ENCODE measurements at regions not wholly inside any gene's neighbourhood (a gene's known extent, or its start where the extent isn't known, plus 50 kb on each side); places are given as distances from the start of the nearest gene placed in this dataset.

- H4K20me1 ChIP-seq (ENCODE audit: insufficient read depth, low read length) = no peaks in the 10 kb centered on the region
- ATAC-seq (ENCODE audit: insufficient read depth, low read depth) = no peak
- no peaks in the 10 kb centered on the region for H3K27me3 ChIP-seq (ENCODE audit: insufficient read depth, low read length, poor library complexity)
- no peaks in the 10 kb centered on the region for H3K4me1 ChIP-seq (ENCODE audit: insufficient read depth, low read length)
- no peak for DNase-seq
- no peak overlapping the region for H3K4me3 ChIP-seq (ENCODE audit: low read depth in 1 of 2, low read length in 2 of 2)
- H2AFZ ChIP-seq (ENCODE audit: low read depth, low read length) = no peak overlapping the region
- no peak overlapping the region for H3K4me2 ChIP-seq (ENCODE audit: insufficient read depth, low read length)
- H3K36me3 ChIP-seq (ENCODE audit: insufficient read depth, low read length) = no peaks in the 10 kb centered on the region
- H3K9me3 ChIP-seq (ENCODE audit: insufficient read depth, low read length, severe bottlenecking) = peaks cover 4% of the 10 kb centered on the region
- no peak overlapping the region for H3K9ac ChIP-seq (ENCODE audit: low read depth, low read length)
- H3K79me2 ChIP-seq (ENCODE audit: insufficient read depth, low read length) = no peaks in the 10 kb centered on the region
- no peak overlapping the region for H3K27ac ChIP-seq (ENCODE audit: low read length)
- no peak for TF ChIP-seq EZH2 (IDR thresholded peaks at IDR 0.05; ENCODE audit: borderline replicate concordance, low read depth, low read length, severe bottlenecking)
Observed at GRCh38 chr14:44165286-44165685, 341.8 kb downstream of the FSCB start.

GRCh38 chr14:44163946-44164345, 343.1 kb downstream of the FSCB start:
- Histone ChIP-seq H3K27ac (ENCODE audit: low read length) (no peak overlapping the region), H3K36me3 (ENCODE audit: insufficient read depth, low read length) (no peaks in the 10 kb centered on the region), H3K4me3 (ENCODE audit: low read depth in 1 of 2, low read length in 2 of 2) (no peak overlapping the region), H3K79me2 (ENCODE audit: insufficient read depth, low read length) (no peaks in the 10 kb centered on the region), H3K9ac (ENCODE audit: low read depth, low read length) (no peak overlapping the region), H2AFZ (ENCODE audit: low read depth, low read length) (no peak overlapping the region), H3K4me2 (ENCODE audit: insufficient read depth, low read length) (no peak overlapping the region), H3K9me3 (ENCODE audit: insufficient read depth, low read length, severe bottlenecking) (peaks cover 4% of the 10 kb centered on the region), H4K20me1 (ENCODE audit: insufficient read depth, low read length) (no peaks in the 10 kb centered on the region), H3K4me1 (ENCODE audit: insufficient read depth, low read length) (no peaks in the 10 kb centered on the region), H3K27me3 (ENCODE audit: insufficient read depth, low read length, poor library complexity) (no peaks in the 10 kb centered on the region)
- no peak for ATAC-seq (ENCODE audit: insufficient read depth, low read depth)
- no peak for TF ChIP-seq CTCF (IDR thresholded peaks at IDR 0.05; ENCODE audit: borderline replicate concordance, extremely low read depth, low read length, poor library complexity, severe bottlenecking)
- TF ChIP-seq EZH2 (IDR thresholded peaks at IDR 0.05; ENCODE audit: borderline replicate concordance, low read depth, low read length, severe bottlenecking) = no peak
- DNase-seq = no peak

- H4K20me1 ChIP-seq (ENCODE audit: insufficient read depth, low read length) = no peaks in the 10 kb centered on the region
- no peak for DNase-seq
- no peak overlapping the region for H3K27ac ChIP-seq (ENCODE audit: low read length)
- TF ChIP-seq CTCF (IDR thresholded peaks at IDR 0.05; ENCODE audit: borderline replicate concordance, extremely low read depth, low read length, poor library complexity, severe bottlenecking) (no peak), EZH2 (IDR thresholded peaks at IDR 0.05; ENCODE audit: borderline replicate concordance, low read depth, low read length, severe bottlenecking) (no peak)
- no peak overlapping the region for H3K4me3 ChIP-seq (ENCODE audit: low read depth in 1 of 2, low read length in 2 of 2)
- H3K9me3 ChIP-seq (ENCODE audit: insufficient read depth, low read length, severe bottlenecking) = peaks cover 4% of the 10 kb centered on the region
- no peaks in the 10 kb centered on the region for H3K4me1 ChIP-seq (ENCODE audit: insufficient read depth, low read length)
- no peaks in the 10 kb centered on the region for H3K36me3 ChIP-seq (ENCODE audit: insufficient read depth, low read length)
- no peak overlapping the region for H3K9ac ChIP-seq (ENCODE audit: low read depth, low read length)
- no peaks in the 10 kb centered on the region for H3K27me3 ChIP-seq (ENCODE audit: insufficient read depth, low read length, poor library complexity)
- ATAC-seq (ENCODE audit: insufficient read depth, low read depth) = no peak
- no peak overlapping the region for H3K4me2 ChIP-seq (ENCODE audit: insufficient read depth, low read length)
- H2AFZ ChIP-seq (ENCODE audit: low read depth, low read length) = no peak overlapping the region
- no peaks in the 10 kb centered on the region for H3K79me2 ChIP-seq (ENCODE audit: insufficient read depth, low read length)
Observed at GRCh38 chr14:44162197-44162596, 344.9 kb downstream of the FSCB start.

- H3K27ac ChIP-seq (ENCODE audit: low read length) = no peak overlapping the region
- DNase-seq = no peak
- H3K9me3 ChIP-seq (ENCODE audit: insufficient read depth, low read length, severe bottlenecking) = no peaks in the 10 kb centered on the region
Observed at GRCh38 chr14:44154874-44155273, 352.2 kb downstream of the FSCB start.

More at GRCh38 chr14:44154874-44155273, 352.2 kb downstream of the FSCB start:
- no peaks in the 10 kb centered on the region for H3K36me3 ChIP-seq (ENCODE audit: insufficient read depth, low read length)
- H2AFZ ChIP-seq (ENCODE audit: low read depth, low read length) = no peak overlapping the region
- ATAC-seq (ENCODE audit: insufficient read depth, low read depth) = no peak
- no peak overlapping the region for H3K4me3 ChIP-seq (ENCODE audit: low read depth in 1 of 2, low read length in 2 of 2)
- H4K20me1 ChIP-seq (ENCODE audit: insufficient read depth, low read length) = no peaks in the 10 kb centered on the region
- no peaks in the 10 kb centered on the region for H3K79me2 ChIP-seq (ENCODE audit: insufficient read depth, low read length)
- H3K27me3 ChIP-seq (ENCODE audit: insufficient read depth, low read length, poor library complexity) = no peaks in the 10 kb centered on the region
- H3K9ac ChIP-seq (ENCODE audit: low read depth, low read length) = no peak overlapping the region
- no peak overlapping the region for H3K4me2 ChIP-seq (ENCODE audit: insufficient read depth, low read length)
- no peaks in the 10 kb centered on the region for H3K4me1 ChIP-seq (ENCODE audit: insufficient read depth, low read length)
- TF ChIP-seq EZH2 (IDR thresholded peaks at IDR 0.05; ENCODE audit: borderline replicate concordance, low read depth, low read length, severe bottlenecking) = no peak
- TF ChIP-seq CTCF (IDR thresholded peaks at IDR 0.05; ENCODE audit: borderline replicate concordance, extremely low read depth, low read length, poor library complexity, severe bottlenecking) = no peak

All from DND-41 (cell line).